B cell (primary cell): ENCODE measurements at regions not wholly inside any gene's neighbourhood (a gene's known extent, or its start where the extent isn't known, plus 50 kb on each side); places are given as distances from the start of the nearest gene placed in this dataset.

Experiments
- ATAC-seq: fragments of 200-7000 bp; cut with Tn5 transposase; one replicate; pipeline ENCODE4 v1.10.0; 2021; ENCODE audit warnings: low read depth, mild to moderate bottlenecking, moderate number of reproducible peaks, moderate library complexity
- CTCF ChIA-PET: fragments of 350-600 bp; sonication (Branson Sonifier 250); formaldehyde crosslinking; loops from one replicate; lab custom pipeline; 2021; ENCODE audit warnings: antibody characterized with exemption, inconsistent platforms; lab: Charles Lee
- POLR2A ChIA-PET: fragments of 350-600 bp; sonication (Branson Sonifier 250); formaldehyde crosslinking; loops from one replicate; lab custom pipeline; 2021; ENCODE audit warnings: antibody characterized with exemption; lab: Charles Lee
- DNase-seq: peaks from one replicate; pipeline ENCODE4 v3.0.0; 2013
- H2AFZ ChIP-seq: 2 replicates; pipeline ENCODE4 v1.6.1; 2012; ENCODE audit warnings: mild to moderate bottlenecking, low read depth, low read length; ENCODE audit not compliant: insufficient read depth, poor library complexity, severe bottlenecking
- H3K27ac ChIP-seq, 2 donors: 1 replicate in 1 of 2; 2 replicates in 1 of 2; pipeline ENCODE4 v1.5.1; 2012 to 2013; ENCODE audit warnings: low read length in 2 of 2, mild to moderate bottlenecking in 2 of 2, moderate library complexity in 1 of 2
- H3K27me3 ChIP-seq, 4 experiments: fragments of 200-600 bp in 1 of 4; sonication (generic) in 1 of 4; replicated peaks in 1 of 4; 1 replicate in 2 of 4; 2 replicates in 2 of 4; pipeline versions ENCODE4 v1.6.1 to v1.7.0; 2013 to 2016; ENCODE audit warnings: low read length in 3 of 4, mild to moderate bottlenecking in 2 of 4, mixed read lengths in 1 of 4, moderate library complexity in 1 of 4; ENCODE audit not compliant: insufficient read depth in 4 of 4, control insufficient read depth in 3 of 4; ENCODE audit errors: control extremely low read depth in 1 of 4
- H3K36me3 ChIP-seq, 2 experiments: replicated peaks in 1 of 2; 1 replicate in 1 of 2; 2 replicates in 1 of 2; pipeline versions ENCODE4 v1.6.1 to v1.7.1; 2013; ENCODE audit warnings: low read length in 1 of 2; ENCODE audit not compliant: insufficient read depth in 2 of 2, control insufficient read depth in 1 of 2; ENCODE audit errors: control extremely low read depth in 1 of 2, extremely low read depth in 1 of 2
- H3K4me1 ChIP-seq, 2 donors: fragments of 200-600 bp in 1 of 2; sonication (generic) in 1 of 2; 1 replicate in 1 of 2; 2 replicates in 1 of 2; pipeline versions ENCODE4 v1.5.1 to v1.6.1; 2013 to 2017; ENCODE audit warnings: low read length in 2 of 2; ENCODE audit not compliant: control insufficient read depth in 2 of 2, insufficient read depth in 2 of 2
- H3K4me2 ChIP-seq: replicated peaks from 2 replicates; pipeline ENCODE3; 2012; ENCODE audit warnings: mild to moderate bottlenecking, low read depth, low read length; ENCODE audit not compliant: poor library complexity, severe bottlenecking
- H3K4me3 ChIP-seq, 5 experiments: fragments of 200-600 bp in 1 of 5; sonication (generic) in 1 of 5; 1 replicate in 3 of 5; 2 replicates in 2 of 5; pipeline versions ENCODE4 v1.5.1 to v1.7.0; 2011 to 2016; ENCODE audit warnings: low read length in 4 of 5, mild to moderate bottlenecking in 4 of 5, low read depth in 2 of 5, control low read depth in 1 of 5, moderate library complexity in 1 of 5; ENCODE audit not compliant: insufficient read depth in 1 of 5; ENCODE audit errors: control extremely low read depth in 1 of 5, extremely low read depth in 1 of 5
- H3K79me2 ChIP-seq: fragments of 200-600 bp; sonication (generic); one replicate; pipeline ENCODE4 v1.6.0; 2016; ENCODE audit warnings: low read length; ENCODE audit not compliant: control insufficient read depth, insufficient read depth
- H3K9ac ChIP-seq: fragments of 200-600 bp; sonication (generic); 2 replicates; pipeline ENCODE4 v1.6.1; 2017; ENCODE audit warnings: mild to moderate bottlenecking, low read length, moderate library complexity
- H3K9me3 ChIP-seq, 3 donors: one replicate each; pipeline versions ENCODE4 v1.6.1 to v1.7.1; 2013; ENCODE audit warnings: low read length in 2 of 3; ENCODE audit not compliant: control insufficient read depth in 2 of 3, insufficient read depth in 1 of 3; ENCODE audit errors: control extremely low read depth in 1 of 3
- H4K20me1 ChIP-seq: 2 replicates; pipeline ENCODE4 v1.6.0; 2012; ENCODE audit warnings: mild to moderate bottlenecking, low read length; ENCODE audit not compliant: insufficient read depth, control insufficient read depth, poor library complexity, severe bottlenecking
- H3K27ac Mint-ChIP-seq: one replicate; pipeline ENCODE4 v1.8.0; 2021; ENCODE audit warnings: mixed read lengths
- H3K27me3 Mint-ChIP-seq: one replicate; pipeline ENCODE4 v1.8.0; 2021; ENCODE audit warnings: mixed read lengths
- H3K4me1 Mint-ChIP-seq: one replicate; pipeline ENCODE4 v1.8.0; 2021; ENCODE audit warnings: mixed read lengths
- H3K4me3 Mint-ChIP-seq: one replicate; pipeline ENCODE4 v1.8.0; 2021; ENCODE audit warnings: mixed read lengths
- H3K9me3 Mint-ChIP-seq: one replicate; pipeline ENCODE4 v1.8.0; 2022; ENCODE audit warnings: mixed read lengths; ENCODE audit not compliant: insufficient read depth
- CTCF ChIP-seq: fragments of 200-600 bp; IDR thresholded peaks from one replicate; pipeline ENCODE4 v1.8.0; 2022; ENCODE audit warnings: antibody characterized with exemption, mild to moderate bottlenecking
- EZH2 ChIP-seq: IDR thresholded peaks from 2 replicates; pipeline ENCODE4 v1.6.1; 2012; ENCODE audit warnings: borderline replicate concordance, low read depth, mild to moderate bottlenecking, moderate library complexity, low read length; ENCODE audit not compliant: insufficient read depth, poor library complexity, severe bottlenecking
- WGBS: methylation state at CpG from one replicate; pipeline ENCODE4 v1.1.5; 2013; ENCODE audit warnings: missing lambda C conversion rate; ENCODE audit not compliant: insufficient coverage; 5-methylcytosine and 5-hydroxymethylcytosine counted together
- intact Hi-C: fragments of 100-400 bp; cut with micrococcal nuclease; formaldehyde crosslinking; loops from one replicate; pipeline ENCODE4 v1.10.0; 2022

DNA sequence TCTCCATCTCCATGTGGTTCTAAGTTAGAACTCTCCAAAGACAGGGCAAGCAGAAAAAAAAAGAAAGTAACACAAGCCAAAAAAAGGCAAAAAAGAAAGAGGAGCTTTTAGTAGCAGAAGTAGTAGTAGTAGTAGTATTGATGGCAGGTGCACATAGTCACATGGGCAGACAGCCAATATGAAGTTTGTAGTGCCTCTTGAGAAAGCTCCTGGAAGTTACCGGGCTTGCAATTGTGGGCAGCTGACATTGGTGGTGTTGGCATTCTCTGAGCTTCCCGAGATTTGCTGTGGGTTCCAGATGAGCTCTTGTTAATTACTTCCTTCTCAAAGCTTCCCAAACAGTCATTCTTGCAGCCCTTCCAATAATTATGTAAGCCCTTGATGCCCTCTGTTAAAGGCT is 1128.5 kb downstream of the TYW1 start:
- no peaks in the 10 kb centered on the region for H3K4me1 Mint-ChIP-seq
- ATAC-seq, result no peak
- H3K36me3 ChIP-seq, result no peaks in the 10 kb centered on the region
- no peaks in the 10 kb centered on the region for H3K4me1 ChIP-seq
- H3K9me3 ChIP-seq, result peaks cover 0 to 3% (median 0%) of the 10 kb centered on the region in 3 donors
- H3K9me3 Mint-ChIP-seq, result peaks cover 3% of the 10 kb centered on the region
- no peak overlapping the region for H3K4me2 ChIP-seq
- DNase-seq, result no peak
- ChIA-PET CTCF (no interaction called here), POLR2A (no interaction called here)
- intact Hi-C loops, result no loop called here
- no peak overlapping the region for H3K9ac ChIP-seq
- no peak overlapping the region for H3K4me3 Mint-ChIP-seq
- WGBS, result no CpG with 5 or more reads among the region's 2 CpGs
- H3K27ac Mint-ChIP-seq, result no peak overlapping the region
- TF ChIP-seq EZH2, result no peak
- no peak for TF ChIP-seq CTCF
- H4K20me1 ChIP-seq, result no peaks in the 10 kb centered on the region
- no peak overlapping the region for H2AFZ ChIP-seq
- H3K79me2 ChIP-seq, result no peaks in the 10 kb centered on the region
- no peaks in the 10 kb centered on the region for H3K27me3 ChIP-seq
- no peaks in the 10 kb centered on the region for H3K27me3 Mint-ChIP-seq
- H3K27ac ChIP-seq, result no peak overlapping the region
- H3K4me3 ChIP-seq, result no peak overlapping the region

DNA sequence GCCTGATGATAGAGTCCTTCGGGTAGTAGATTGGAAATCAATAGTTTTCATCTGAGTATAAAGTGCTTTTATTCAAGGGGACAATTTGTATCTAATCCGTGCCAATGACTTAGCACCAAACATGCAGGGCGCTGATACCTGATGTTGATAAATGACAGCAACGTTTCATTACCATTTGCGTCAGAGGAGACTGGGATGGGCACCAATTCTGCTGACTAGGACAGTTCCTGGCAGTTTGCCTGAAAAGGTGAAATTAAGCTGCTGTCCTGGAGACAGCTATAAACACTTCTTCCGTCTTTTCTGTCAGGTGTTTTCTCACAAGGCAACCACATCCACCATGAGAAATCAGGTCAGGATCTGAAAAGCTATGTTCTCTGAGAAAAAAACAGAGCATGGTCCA is 1136.4 kb downstream of the TYW1 start:
- H3K9me3 ChIP-seq, result peaks cover 0 to 2% (median 0%) of the 10 kb centered on the region in 3 donors
- Mint-ChIP-seq H3K4me1 (no peaks in the 10 kb centered on the region), H3K4me3 (no peak overlapping the region), H3K27ac (no peak overlapping the region), H3K27me3 (no peaks in the 10 kb centered on the region), H3K9me3 (no peaks in the 10 kb centered on the region)
- no peak for TF ChIP-seq CTCF
- TF ChIP-seq EZH2, result no peak
- no peaks in the 10 kb centered on the region for H3K36me3 ChIP-seq
- no peak overlapping the region for H3K4me3 ChIP-seq
- no peak overlapping the region for H2AFZ ChIP-seq
- WGBS, result 94% methylated on average over 5 of the region's 6 CpGs
- H3K9ac ChIP-seq, result no peak overlapping the region
- intact Hi-C loops, result no loop called here
- no peak for ATAC-seq
- no peak overlapping the region for H3K4me2 ChIP-seq
- H3K79me2 ChIP-seq, result no peaks in the 10 kb centered on the region
- H3K4me1 ChIP-seq, result no peaks in the 10 kb centered on the region
- no peaks in the 10 kb centered on the region for H4K20me1 ChIP-seq
- H3K27me3 ChIP-seq, result no peaks in the 10 kb centered on the region
- POLR2A ChIA-PET, result no interaction called here
- H3K27ac ChIP-seq, result no peak overlapping the region
- CTCF ChIA-PET, result no interaction called here
- no peak for DNase-seq
